PC-3 (cell line): ENCODE measurements at regions not wholly inside any gene's neighbourhood (a gene's known extent, or its start where the extent isn't known, plus 50 kb on each side); places are given as distances from the start of the nearest gene placed in this dataset.

ENCODE experiments used
- ATAC-seq: fragments of 200-7000 bp; cut with Tn5 transposase; 2 replicates; pipeline ENCODE4 v1.9.1; 2020; ENCODE audit warnings: mild to moderate bottlenecking, moderate library complexity
- BruUV-seq: library from RNA; stranded (reverse); fragments of 400-500 nt; replicated peaks from 2 replicates; lab custom pipeline; 2021; lab: Mats Ljungman, UMichigan
- CTCF ChIA-PET: fragments of 300-600 bp; sonication (Branson Sonifier 250); formaldehyde crosslinking; loops from one replicate; lab custom pipeline; 2022; ENCODE audit warnings: antibody characterized with exemption; lab: Charles Lee
- POLR2A ChIA-PET: fragments of 300-600 bp; sonication (Branson Sonifier 250); formaldehyde crosslinking; loops from one replicate; lab custom pipeline; 2022; ENCODE audit warnings: antibody characterized with exemption; ENCODE audit not compliant: unreplicated experiment; lab: Charles Lee
- DNase-seq: peaks from one replicate; pipeline ENCODE4 v3.0.0-alpha.2; 2015
- H2AFZ ChIP-seq: fragments of 300-600 bp; sonication (generic); 2 replicates; pipeline ENCODE4 v1.6.0; 2016; ENCODE audit warnings: antibody characterized with exemption, low read length
- H3F3A ChIP-seq: fragments of 300-600 bp; sonication (generic); one replicate; pipeline ENCODE4 v1.6.0; 2017; ENCODE audit warnings: antibody characterized with exemption, low read length, control low read depth, mild to moderate bottlenecking; ENCODE audit not compliant: unreplicated experiment
- H3K27ac ChIP-seq: fragments of 300-600 bp; sonication (generic); 2 replicates; pipeline ENCODE4 v1.5.1; 2016; ENCODE audit warnings: mild to moderate bottlenecking, low read length
- H3K27me3 ChIP-seq: fragments of 300-600 bp; sonication (generic); 2 replicates; pipeline ENCODE4 v1.6.1; 2016; ENCODE audit warnings: low read length, mixed read lengths
- H3K36me3 ChIP-seq: fragments of 300-600 bp; sonication (generic); 2 replicates; pipeline ENCODE4 v1.6.1; 2016; ENCODE audit warnings: low read depth, mixed run types, low read length, mixed read lengths
- H3K4me1 ChIP-seq: fragments of 300-600 bp; sonication (generic); 2 replicates; pipeline ENCODE4 v1.5.1; 2016; ENCODE audit warnings: low read length; ENCODE audit not compliant: insufficient read depth
- H3K4me2 ChIP-seq: fragments of 300-600 bp; sonication (generic); 2 replicates; pipeline ENCODE4 v1.6.0; 2016; ENCODE audit warnings: low read length
- H3K4me3 ChIP-seq: fragments of 300-600 bp; sonication (generic); 2 replicates; pipeline ENCODE4 v1.5.1; 2016; ENCODE audit warnings: mild to moderate bottlenecking, low read length, mixed read lengths
- H3K79me2 ChIP-seq: fragments of 300-600 bp; sonication (generic); 2 replicates; pipeline ENCODE4 v1.6.1; 2017; ENCODE audit warnings: low read length, mixed read lengths
- H3K9ac ChIP-seq: fragments of 300-600 bp; sonication (generic); 2 replicates; pipeline ENCODE4 v1.6.0; 2016; ENCODE audit warnings: mild to moderate bottlenecking, low read length
- H3K9me2 ChIP-seq: fragments of 300-600 bp; sonication (generic); replicated peaks from 2 replicates; pipeline ENCODE4 v1.6.1; 2016; ENCODE audit warnings: mixed run types, low read length, mixed read lengths
- H3K9me3 ChIP-seq: fragments of 300-600 bp; sonication (generic); 2 replicates; pipeline ENCODE4 v1.6.1; 2016; ENCODE audit warnings: low read length, mixed read lengths
- H4K20me1 ChIP-seq: fragments of 300-600 bp; sonication (generic); 2 replicates; pipeline ENCODE4 v1.6.1; 2016; ENCODE audit warnings: low read length, mixed read lengths
- CTCF ChIP-seq: fragments of 300-600 bp; sonication (generic); conservative IDR thresholded peaks from 2 replicates; pipeline ENCODE4 v1.5.1; 2017; ENCODE audit warnings: antibody characterized with exemption, low read depth, mild to moderate bottlenecking, low read length
- EZH2 ChIP-seq: fragments of 300-600 bp; sonication (generic); IDR thresholded peaks from one replicate; pipeline ENCODE4 v1.6.1; 2017; ENCODE audit warnings: antibody characterized with exemption, mild to moderate bottlenecking, low read length; ENCODE audit not compliant: unreplicated experiment
- EZH2phosphoT487 ChIP-seq: fragments of 300-600 bp; sonication (generic); IDR thresholded peaks from 2 replicates; pipeline ENCODE4 v1.6.1; 2018; ENCODE audit warnings: mild to moderate bottlenecking, antibody characterized with exemption, low read length, borderline replicate concordance
- intact Hi-C: fragments of 100-400 bp; cut with micrococcal nuclease; formaldehyde crosslinking; loops from 2 replicates; pipeline ENCODE4 v1.9.0; 2023

- intact Hi-C loops: no loop called here
- no TSS peak for BruUV-seq
- Histone ChIP-seq H3K79me2 (no peaks in the 10 kb centered on the region), H3K9ac (no peak overlapping the region), H3K4me1 (no peaks in the 10 kb centered on the region), H3K9me3 (no peaks in the 10 kb centered on the region), H3K27ac (no peak overlapping the region), H3K27me3 (no peaks in the 10 kb centered on the region), H3K9me2 (no peaks in the 10 kb centered on the region), H2AFZ (no peak overlapping the region), H4K20me1 (no peaks in the 10 kb centered on the region), H3K36me3 (no peaks in the 10 kb centered on the region), H3F3A (no peaks in the 10 kb centered on the region), H3K4me2 (no peak overlapping the region), H3K4me3 (no peak overlapping the region)
- DNase-seq: no peak
- CTCF ChIA-PET: no interaction called here
- POLR2A ChIA-PET: no interaction called here
- ATAC-seq: no peak
- TF ChIP-seq EZH2: no peak
- TF ChIP-seq CTCF: no peak
- TF ChIP-seq EZH2phosphoT487: no peak
Measured at GRCh38 chr14:101503431-101504095, 57.7 kb upstream of the DIO3 start.

- ChIA-PET POLR2A (no interaction called here), CTCF (no interaction called here)
- Histone ChIP-seq H3K27me3 (no peaks in the 10 kb centered on the region), H3K9me2 (no peaks in the 10 kb centered on the region), H3K4me3 (no peak overlapping the region), H3K36me3 (no peaks in the 10 kb centered on the region), H2AFZ (no peak overlapping the region), H3K79me2 (no peaks in the 10 kb centered on the region), H3K9me3 (no peaks in the 10 kb centered on the region), H3K4me2 (no peak overlapping the region), H3F3A (no peaks in the 10 kb centered on the region), H4K20me1 (no peaks in the 10 kb centered on the region), H3K9ac (no peak overlapping the region), H3K27ac (no peak overlapping the region), H3K4me1 (no peaks in the 10 kb centered on the region)
- TF ChIP-seq EZH2phosphoT487 (no peak), CTCF (no peak), EZH2 (no peak)
- DNase-seq (no peak), ATAC-seq (no peak)
- intact Hi-C loops: no loop called here
- BruUV-seq: no TSS peak
Measured at GRCh38 chr14:101504096-101504948, 57.0 kb upstream of the DIO3 start.
